ENCODE measurements at regions not wholly inside any gene's neighbourhood (a gene's known extent, or its start where the extent isn't known, plus 50 kb on each side); places are given as distances from the start of the nearest gene placed in this dataset.

DNA sequence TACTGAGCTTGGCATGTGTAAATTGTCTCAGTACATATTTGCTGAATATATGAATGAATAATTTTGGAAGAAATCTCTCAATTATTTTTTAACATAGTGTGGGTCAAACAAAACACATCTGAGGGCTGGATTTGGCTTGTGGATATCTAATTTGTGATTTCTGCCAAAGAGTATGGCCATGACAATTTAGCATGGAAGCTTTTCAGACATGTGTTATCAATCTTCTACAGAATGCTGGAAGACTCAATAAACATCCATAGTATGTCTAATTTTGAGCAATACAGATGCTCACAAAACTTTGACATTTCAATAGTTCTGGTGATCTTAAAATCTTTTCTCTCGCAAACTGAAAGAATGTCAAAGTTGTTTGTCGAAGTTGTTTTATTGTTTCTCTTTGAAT, 214.1 kb upstream of the ANKH start:
- no peak overlapping the region for H3K27ac ChIP-seq
- no peak for TF ChIP-seq CTCF (conservative IDR thresholded peaks at IDR 0.05; ENCODE audit: low read depth)
- ChIA-PET POLR2A (ENCODE audit: low non-redundant PET) (no interaction called here), CTCF (no interaction called here)
- no peak for DNase-seq (ENCODE audit: low spot score)

DNA sequence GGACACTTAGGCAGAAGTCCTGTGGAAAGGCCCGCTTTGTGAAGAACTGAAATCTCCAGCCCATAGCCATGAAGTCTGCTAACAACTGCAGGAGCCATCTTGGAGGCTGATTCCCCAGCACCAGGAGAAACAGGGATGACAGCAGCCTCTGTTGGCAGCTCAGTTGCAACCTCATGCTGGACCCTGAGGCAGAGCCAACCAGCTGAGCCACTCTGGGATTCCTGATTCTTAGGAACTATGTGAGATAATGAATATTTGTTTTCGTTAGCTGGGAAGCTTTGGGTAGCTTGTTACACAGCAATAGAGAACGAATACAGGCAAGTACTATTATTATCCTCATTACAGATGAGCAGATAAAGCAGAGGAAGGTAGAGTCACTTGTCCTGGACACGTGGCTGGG, 210.5 kb upstream of the ANKH start:
- DNase-seq (ENCODE audit: low spot score): no peak
- POLR2A ChIA-PET (ENCODE audit: low non-redundant PET): no interaction called here
- CTCF ChIA-PET: no interaction called here
- no peak overlapping the region for H3K27ac ChIP-seq
- no peak for TF ChIP-seq CTCF (conservative IDR thresholded peaks at IDR 0.05; ENCODE audit: low read depth)

DNA sequence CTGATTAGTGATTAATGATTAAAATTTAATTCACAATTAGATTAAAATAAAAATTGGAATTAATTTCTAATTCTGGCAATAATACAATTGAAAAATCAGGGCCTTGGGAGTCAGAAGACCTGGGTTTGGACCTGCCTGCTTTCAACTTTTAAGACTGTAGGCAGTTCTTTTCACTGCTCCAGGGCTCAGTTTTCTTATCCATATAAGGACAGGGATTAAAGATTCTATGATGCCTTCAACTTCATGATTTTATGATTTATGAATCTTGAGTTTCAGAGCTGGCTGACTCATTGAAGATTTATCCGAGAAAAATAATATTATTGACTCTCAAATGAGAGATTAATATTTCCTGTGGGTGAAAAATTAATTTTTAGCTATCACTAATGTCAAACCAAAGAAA, 208.6 kb upstream of the ANKH start:
- no peak for TF ChIP-seq CTCF (conservative IDR thresholded peaks at IDR 0.05; ENCODE audit: low read depth)
- ChIA-PET CTCF (no interaction called here), POLR2A (ENCODE audit: low non-redundant PET) (no interaction called here)
- no peak overlapping the region for H3K27ac ChIP-seq
- no peak for DNase-seq (ENCODE audit: low spot score)

GRCh38 chr5:15079566-15079965, 208.0 kb upstream of the ANKH start:
- no peak for TF ChIP-seq CTCF (conservative IDR thresholded peaks at IDR 0.05; ENCODE audit: low read depth)
- DNase-seq (ENCODE audit: low spot score): no peak
- CTCF ChIA-PET: interaction anchor here (0.5 to 0.7 kb wide), 2 partner anchors 16 to 312 kb away, joined by 3 read pairs; no protein-coding TSS in a partner anchor
- H3K27ac ChIP-seq: no peak overlapping the region
- POLR2A ChIA-PET (ENCODE audit: low non-redundant PET): no interaction called here

DNA sequence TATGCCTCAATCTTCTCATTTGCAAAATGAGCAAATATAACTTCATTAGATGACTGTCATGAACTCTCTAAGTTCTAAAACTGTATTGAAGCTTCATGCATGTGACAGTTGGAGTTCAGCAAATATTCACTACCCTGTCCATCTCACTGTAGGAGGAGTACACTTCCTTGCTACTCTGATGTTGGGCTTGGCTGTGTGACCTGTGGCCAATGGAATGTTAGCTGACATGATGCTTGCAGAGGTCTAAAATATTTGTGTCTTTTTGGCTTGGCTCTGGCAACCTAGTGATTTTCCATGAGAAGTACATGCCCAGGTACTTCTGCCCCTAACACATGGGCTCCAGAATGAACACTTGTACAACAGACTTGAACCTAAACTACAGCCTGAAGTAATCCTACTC, 203.1 kb upstream of the ANKH start:
- no peak overlapping the region for H3K27ac ChIP-seq
- POLR2A ChIA-PET (ENCODE audit: low non-redundant PET): no interaction called here
- no peak for DNase-seq (ENCODE audit: low spot score)
- CTCF ChIA-PET: no interaction called here
- no peak for TF ChIP-seq CTCF (conservative IDR thresholded peaks at IDR 0.05; ENCODE audit: low read depth)

DNA sequence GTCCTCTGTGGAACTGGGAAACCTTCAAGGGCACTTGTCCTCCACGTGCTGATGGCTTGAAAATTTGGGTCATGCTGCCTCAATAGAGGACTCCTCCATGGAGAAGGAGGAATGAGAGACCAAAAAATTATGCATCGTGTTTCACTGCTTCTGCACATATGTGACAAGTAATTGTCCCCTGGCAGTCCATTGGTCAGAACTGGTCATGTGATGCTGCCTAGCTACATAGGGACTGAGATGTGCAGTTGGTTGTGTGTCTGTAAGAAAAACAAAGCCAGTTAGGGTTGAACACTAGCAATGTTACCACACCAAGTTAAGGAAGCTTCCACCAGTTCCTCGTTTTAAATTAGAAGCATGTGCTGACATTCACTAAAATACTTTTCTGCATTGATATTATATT, 201.9 kb upstream of the ANKH start:
- DNase-seq (ENCODE audit: low spot score): no peak
- ChIA-PET CTCF (no interaction called here), POLR2A (ENCODE audit: low non-redundant PET) (no interaction called here)
- no peak overlapping the region for H3K27ac ChIP-seq
- TF ChIP-seq CTCF (conservative IDR thresholded peaks at IDR 0.05; ENCODE audit: low read depth): no peak

DNA sequence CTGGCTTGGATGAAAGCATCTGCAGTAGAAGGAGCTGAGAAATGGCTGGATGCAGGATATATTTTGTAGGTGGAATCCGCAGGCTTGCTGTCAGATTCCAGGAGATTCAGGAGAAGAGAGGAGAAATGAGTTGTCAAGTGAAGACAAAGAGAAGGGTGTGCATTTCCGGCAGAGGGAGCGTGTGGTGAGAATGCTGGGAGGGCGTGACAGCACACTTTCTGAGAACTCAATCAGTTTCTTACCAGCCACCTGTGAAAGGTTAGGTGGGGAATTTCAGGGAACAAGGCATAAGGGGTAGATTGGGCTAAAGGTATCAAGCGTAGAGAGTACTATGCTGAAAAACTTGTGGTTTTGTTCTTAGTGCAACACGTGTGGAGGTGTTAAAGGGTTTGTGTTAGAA, 199.3 kb upstream of the ANKH start:
- H3K27ac ChIP-seq: no peak overlapping the region
- TF ChIP-seq CTCF (conservative IDR thresholded peaks at IDR 0.05; ENCODE audit: low read depth): no peak
- ChIA-PET CTCF (no interaction called here), POLR2A (ENCODE audit: low non-redundant PET) (no interaction called here)
- no peak for DNase-seq (ENCODE audit: low spot score)

Measured in RWPE1 (cell line).